Stimulated activated CD8-positive, alpha-beta memory T cell treated with anti-CD3 and anti-CD28 coated beads, Interleukin-12 subunit alpha, Interleukin-12 subunit beta, amount 100 ng/mL, for 1 hour (primary cell): ENCODE measurements at regions not wholly inside any gene's neighbourhood (a gene's known extent, or its start where the extent isn't known, plus 50 kb on each side); places are given as distances from the start of the nearest gene placed in this dataset.

ENCODE experiments used
- DNase-seq: peaks from one replicate; pipeline ENCODE4 v3.0.0-alpha.2; 2020; ENCODE audit warnings: low read depth

GRCh38 chr10:78759456-78760120 lies 309.2 kb upstream of the ZMIZ1 start:
- no peak for DNase-seq

- DNase-seq = no peak
Observed at GRCh38 chr10:78760463-78761310, 308.1 kb upstream of the ZMIZ1 start.

GRCh38 chr10:78761311-78761781 lies 307.4 kb upstream of the ZMIZ1 start:
- DNase-seq = no peak

- DNase-seq = no peak
Observed at GRCh38 chr10:78762086-78762630, 306.6 kb upstream of the ZMIZ1 start.

- DNase-seq = no peak
Observed at GRCh38 chr10:78763234-78763633, 305.5 kb upstream of the ZMIZ1 start.

GRCh38 chr10:78763651-78764395 lies 304.9 kb upstream of the ZMIZ1 start:
- no peak for DNase-seq

GRCh38 chr10:78764436-78764835 lies 304.3 kb upstream of the ZMIZ1 start:
- no peak for DNase-seq

GRCh38 chr10:78764846-78765430 lies 303.8 kb upstream of the ZMIZ1 start:
- DNase-seq = no peak

GRCh38 chr10:78765726-78766335 lies 302.9 kb upstream of the ZMIZ1 start:
- no peak for DNase-seq

- DNase-seq = no peak
Observed at GRCh38 chr10:78766603-78767002, 302.2 kb upstream of the ZMIZ1 start.

GRCh38 chr10:78768041-78768835 lies 300.5 kb upstream of the ZMIZ1 start:
- no peak for DNase-seq

GRCh38 chr10:78768876-78769275 lies 299.9 kb upstream of the ZMIZ1 start:
- DNase-seq = no peak

GRCh38 chr10:78769526-78769925 lies 299.2 kb upstream of the ZMIZ1 start:
- DNase-seq = no peak

GRCh38 chr10:78770167-78771090 lies 298.3 kb upstream of the ZMIZ1 start:
- DNase-seq = no peak

GRCh38 chr10:78771260-78771659 lies 297.5 kb upstream of the ZMIZ1 start:
- no peak for DNase-seq

GRCh38 chr10:78771808-78772455 lies 296.8 kb upstream of the ZMIZ1 start:
- no peak for DNase-seq

GRCh38 chr10:78772486-78772885 lies 296.3 kb upstream of the ZMIZ1 start:
- DNase-seq = no peak

- no peak for DNase-seq
Observed at GRCh38 chr10:78772986-78773530, 295.7 kb upstream of the ZMIZ1 start.

GRCh38 chr10:78774614-78774998 lies 294.2 kb upstream of the ZMIZ1 start:
- DNase-seq = no peak
